ENCODE measurements at regions not wholly inside any gene's neighbourhood (a gene's known extent, or its start where the extent isn't known, plus 50 kb on each side); places are given as distances from the start of the nearest gene placed in this dataset.

- DNase-seq (ENCODE audit: low read depth), result no peak
These were observed 50.3 kb downstream of the SHANK2 start for GRCh38 chr11:71201936-71202597.

- DNase-seq (ENCODE audit: low read depth), result no peak
These were observed 51.1 kb downstream of the SHANK2 start for GRCh38 chr11:71201231-71201630.

DNA sequence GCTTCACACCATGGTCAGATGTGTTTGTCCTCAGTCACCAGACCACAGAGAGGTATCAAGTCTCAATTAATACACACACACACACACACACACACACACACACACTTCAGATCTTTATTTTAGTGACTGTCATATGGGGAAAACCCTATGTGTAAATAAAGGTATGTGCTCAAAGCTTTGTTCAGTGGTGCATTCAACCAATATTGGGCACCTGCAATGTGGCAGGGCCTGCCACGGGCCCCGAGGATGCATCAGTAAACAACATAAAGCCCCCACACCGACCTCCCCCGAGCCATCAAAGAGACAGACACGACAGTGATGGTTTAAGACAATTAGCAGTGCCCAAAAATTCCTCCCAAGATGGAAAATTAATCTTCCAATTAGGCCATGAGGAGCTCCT lies 51.6 kb downstream of the SHANK2 start:
- no peak for DNase-seq (ENCODE audit: low read depth)

DNA sequence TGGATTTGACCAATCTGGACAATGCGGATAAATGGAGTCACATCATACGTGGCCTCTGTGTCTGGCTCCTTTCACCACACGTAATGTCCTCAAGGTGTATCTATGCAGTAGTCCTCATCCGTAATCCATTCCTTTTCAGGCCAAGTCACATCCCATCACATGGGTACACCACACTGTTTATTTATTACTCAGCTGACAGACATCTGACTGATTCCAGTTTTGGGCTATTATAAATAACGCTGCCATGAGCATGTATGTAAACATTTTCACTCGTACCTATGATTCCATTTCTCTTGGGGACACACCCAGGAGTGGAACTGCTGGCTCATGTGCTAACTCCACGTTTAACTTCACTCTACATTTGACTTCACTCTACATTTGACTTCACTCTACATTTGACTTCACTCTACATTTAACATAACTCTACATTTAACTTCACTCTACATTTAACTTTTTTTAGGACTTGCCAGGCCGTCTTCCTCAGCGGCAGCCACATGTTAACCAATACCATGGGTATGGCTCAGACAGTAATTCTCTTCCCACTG lies 52.1 kb downstream of the SHANK2 start:
- DNase-seq (ENCODE audit: low read depth), result no peak

DNA sequence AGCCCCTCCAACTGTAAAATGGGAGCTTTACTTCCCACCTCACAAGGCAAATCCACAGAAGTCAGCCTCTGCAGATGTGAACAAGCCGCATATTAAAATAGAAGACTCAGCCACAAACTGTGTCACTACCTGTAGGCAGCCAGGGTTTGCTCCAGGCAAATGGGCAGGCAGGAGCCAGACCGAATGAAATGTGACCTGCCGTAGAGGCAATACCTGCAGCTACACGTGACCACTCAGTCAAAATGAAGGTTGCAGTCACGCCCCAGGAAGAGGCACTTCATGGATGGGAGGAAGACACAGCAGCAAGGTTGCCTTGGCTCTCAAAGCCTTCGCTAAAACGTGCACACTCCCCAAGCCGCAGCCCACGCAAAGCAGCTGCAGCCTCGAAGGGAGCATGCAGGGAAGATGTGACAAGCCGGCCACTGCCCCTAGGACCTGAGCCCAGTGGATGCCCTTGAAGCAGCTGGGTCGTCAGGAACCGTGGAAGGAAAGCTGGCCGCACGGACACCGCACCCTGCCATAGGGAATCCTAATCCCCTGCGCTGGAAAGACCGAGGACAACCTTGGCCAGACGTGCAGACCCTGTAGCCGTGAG lies 53.1 kb downstream of the SHANK2 start:
- DNase-seq (ENCODE audit: low read depth), result no peak

GRCh38 chr11:71198823-71199165 lies 53.6 kb downstream of the SHANK2 start:
- no peak for DNase-seq (ENCODE audit: low read depth)

- DNase-seq (ENCODE audit: low read depth), result no peak
These were observed 54.1 kb downstream of the SHANK2 start for GRCh38 chr11:71198141-71198822.

DNA sequence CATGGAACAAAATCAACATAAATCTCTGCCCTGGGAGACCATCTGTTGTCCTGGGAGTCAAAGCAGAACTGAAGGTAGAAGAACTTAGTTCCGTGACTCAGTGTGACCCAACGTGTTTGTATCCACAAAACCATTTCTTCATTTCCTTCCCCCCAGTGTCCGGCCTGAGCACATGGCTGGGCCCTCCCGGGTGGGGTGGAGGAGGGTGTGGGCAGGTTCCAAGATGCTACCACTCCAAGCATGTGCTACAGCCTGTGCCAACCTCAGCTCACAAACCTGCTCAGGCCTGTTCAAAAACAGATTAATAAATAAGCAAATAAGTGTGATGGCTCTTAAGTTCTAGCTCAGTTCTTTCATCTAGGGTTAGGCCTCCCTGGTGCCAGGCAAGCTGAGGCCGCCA lies 55.3 kb downstream of the SHANK2 start:
- DNase-seq (ENCODE audit: low read depth), result no peak

DNA sequence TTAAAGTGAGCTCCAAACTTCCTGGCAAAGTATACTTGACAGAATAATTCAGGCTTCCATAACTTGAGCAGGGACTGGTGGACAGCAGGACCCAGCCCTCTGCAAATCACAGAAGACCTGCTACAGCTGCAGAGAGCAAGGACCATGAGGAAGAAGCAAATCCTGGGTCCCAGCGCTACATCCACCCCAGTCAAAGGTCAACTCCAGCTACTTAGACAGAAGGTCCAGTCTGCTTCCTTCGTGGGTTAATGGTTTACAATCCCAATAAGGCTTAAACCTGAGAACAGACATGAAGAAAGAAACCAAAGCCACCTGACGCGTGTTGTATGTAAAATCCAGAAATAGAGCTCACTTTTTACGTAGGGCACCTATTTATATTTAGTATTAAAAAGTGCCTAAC lies 57.7 kb downstream of the SHANK2 start:
- no peak for DNase-seq (ENCODE audit: low read depth)

DNA sequence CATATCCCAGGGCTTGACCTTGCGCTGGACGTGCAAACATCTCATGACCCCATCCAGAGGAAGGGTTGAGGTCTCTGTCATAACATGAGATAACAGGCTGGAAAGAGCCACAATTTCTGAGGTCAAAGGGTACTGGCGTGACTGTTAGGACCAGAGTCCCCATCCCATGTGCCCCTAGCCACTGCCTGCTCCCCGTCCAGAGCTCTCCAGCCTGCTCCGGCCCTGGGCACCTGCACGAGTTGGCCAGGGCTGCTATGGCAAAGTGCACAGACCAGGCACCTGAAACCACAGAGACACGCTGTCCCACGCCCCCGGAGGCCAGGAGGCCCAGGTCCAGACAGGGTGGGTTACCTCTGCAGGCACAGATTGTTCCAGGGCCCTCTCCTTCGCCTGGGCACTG lies 58.9 kb downstream of the SHANK2 start:
- DNase-seq (ENCODE audit: low read depth), result no peak

- no peak for DNase-seq (ENCODE audit: low read depth)
These were observed 59.7 kb downstream of the SHANK2 start for GRCh38 chr11:71192629-71193028.

- no peak for DNase-seq (ENCODE audit: low read depth)
These were observed 61.2 kb downstream of the SHANK2 start for GRCh38 chr11:71191201-71191600.

GRCh38 chr11:71190551-71190950 lies 61.8 kb downstream of the SHANK2 start:
- no peak for DNase-seq (ENCODE audit: low read depth)

DNA sequence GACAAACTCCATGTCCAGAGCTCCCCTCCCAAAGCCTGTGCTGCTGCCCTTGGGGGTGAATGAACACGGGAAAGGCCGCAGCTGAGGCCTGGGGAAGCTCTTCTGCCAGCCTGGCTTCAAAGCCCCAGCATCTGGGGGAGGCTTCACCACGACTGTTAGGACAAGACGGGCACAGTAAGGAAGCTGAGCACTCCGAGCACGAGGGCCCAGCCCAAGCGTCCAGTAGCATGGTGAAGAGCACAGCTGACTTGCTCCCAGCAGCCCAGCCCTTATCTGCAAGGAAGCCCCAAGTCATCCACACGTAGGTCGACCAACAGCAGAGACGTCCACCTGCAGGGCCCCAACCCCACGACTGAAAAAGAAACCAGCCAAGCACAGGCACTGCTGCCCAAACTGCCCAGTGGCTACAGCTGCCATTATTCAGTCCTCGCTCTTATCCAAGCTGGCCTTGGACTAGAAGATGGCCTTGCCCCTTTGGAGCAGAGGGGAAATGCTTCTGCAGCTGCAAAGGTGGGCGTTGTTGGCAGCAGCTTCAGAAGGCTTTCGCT lies 62.5 kb downstream of the SHANK2 start:
- no peak for DNase-seq (ENCODE audit: low read depth)

DNA sequence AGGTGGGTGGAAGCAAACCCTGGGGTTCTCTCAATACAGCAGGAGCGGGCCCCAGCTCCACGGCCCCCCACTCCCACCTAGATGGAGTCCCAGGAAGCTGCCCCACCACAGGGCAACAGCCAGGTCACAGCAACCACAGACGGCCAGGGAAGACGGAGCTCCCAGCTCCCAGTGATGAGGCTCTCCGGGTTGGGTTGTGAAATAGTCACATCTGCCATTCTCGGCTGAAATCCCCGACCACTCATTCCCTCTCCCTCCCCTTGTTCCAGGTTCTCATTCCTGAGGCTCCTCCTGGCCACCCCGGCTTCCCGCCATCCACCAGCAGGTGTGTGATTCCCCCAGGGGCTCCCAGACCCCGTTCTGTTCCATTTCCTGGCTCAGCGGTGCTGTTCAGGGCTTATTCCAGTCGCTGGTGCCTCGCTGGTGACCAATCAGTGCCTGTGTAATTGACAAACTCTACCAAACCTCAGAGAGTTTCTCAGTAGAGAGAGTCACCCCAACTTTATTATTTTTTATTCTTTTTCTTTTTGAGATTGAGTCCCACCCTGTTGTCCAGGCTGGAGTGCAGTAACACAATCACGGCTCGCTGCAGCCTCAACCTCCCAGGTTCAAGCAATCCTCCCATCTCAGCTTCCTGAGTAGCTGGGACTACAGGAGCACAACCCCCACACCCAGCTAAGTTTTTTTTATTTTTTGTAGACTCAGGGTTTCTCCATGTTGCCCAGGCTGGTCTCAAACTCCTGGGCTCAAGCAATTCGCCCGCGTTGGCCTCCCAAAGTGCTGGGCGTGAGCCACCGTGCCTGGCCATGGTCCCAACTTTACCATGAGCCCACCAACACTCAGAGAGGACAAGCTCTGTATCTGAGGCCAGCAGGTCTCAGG lies 63.2 kb downstream of the SHANK2 start:
- no peak for DNase-seq (ENCODE audit: low read depth)

DNA sequence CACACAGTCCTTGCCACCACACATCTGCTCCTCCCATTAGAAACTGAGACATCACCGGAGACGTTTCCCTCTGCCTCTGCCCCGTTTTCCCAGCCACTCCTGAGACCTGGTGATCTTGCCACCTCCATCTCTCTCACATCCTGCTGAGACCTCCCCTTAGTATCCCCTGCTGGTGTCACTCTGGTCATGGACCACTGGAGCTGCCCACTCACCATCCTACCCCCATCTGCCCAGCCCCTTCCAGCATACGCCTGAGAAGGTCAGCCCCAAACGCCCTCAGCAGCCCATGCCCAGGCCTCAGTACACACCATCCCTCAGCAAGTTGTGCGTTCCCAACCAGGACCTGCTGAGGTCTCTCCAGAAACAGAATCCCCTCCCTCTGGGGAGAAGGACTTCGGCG lies 64.3 kb downstream of the SHANK2 start:
- no peak for DNase-seq (ENCODE audit: low read depth)

- DNase-seq (ENCODE audit: low read depth), result no peak
These were observed 65.6 kb downstream of the SHANK2 start for GRCh38 chr11:71186806-71187205.

DNA sequence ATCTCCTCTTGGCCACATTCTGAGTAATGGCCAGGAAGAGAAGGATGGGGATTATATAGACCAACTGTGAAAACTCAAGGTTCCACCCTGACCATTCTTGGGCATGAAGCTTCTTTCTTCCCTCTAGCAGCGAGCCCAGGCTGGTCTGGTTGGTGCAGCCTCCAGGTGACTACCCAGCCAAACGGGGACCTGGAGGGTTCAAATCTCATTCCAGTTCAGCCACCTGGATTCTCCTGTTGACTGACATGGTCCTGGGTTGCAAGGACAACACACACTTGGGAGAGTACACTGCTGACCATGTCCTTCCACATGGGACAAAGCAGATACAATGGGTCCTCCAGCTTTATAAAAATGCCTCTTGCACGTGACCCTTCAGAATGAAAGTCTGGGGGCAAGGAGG lies 67.0 kb downstream of the SHANK2 start:
- DNase-seq (ENCODE audit: low read depth), result no peak

- no peak for DNase-seq (ENCODE audit: low read depth)
These were observed 67.8 kb downstream of the SHANK2 start for GRCh38 chr11:71184421-71185210.

GRCh38 chr11:71183878-71184277 lies 68.5 kb downstream of the SHANK2 start:
- no peak for DNase-seq (ENCODE audit: low read depth)

Measured in HT1080 (cell line).